Peyer's patch (tissue), 4 donors: ENCODE measurements at regions not wholly inside any gene's neighbourhood (a gene's known extent, or its start where the extent isn't known, plus 50 kb on each side); places are given as distances from the start of the nearest gene placed in this dataset.

ENCODE experiments used
- DNase-seq, 3 donors: peaks; one replicate each; pipeline ENCODE4 v3.0.0-alpha.2; 2017 to 2019
- H3K27ac ChIP-seq, 4 donors: fragments of 200-600 bp; sonication (generic); one replicate each; pipeline ENCODE4 v1.5.1; 2016 to 2019
- H3K27me3 ChIP-seq, 2 donors: fragments of 200-600 bp; sonication (generic); one replicate each; pipeline ENCODE4 v1.5.1; 2019
- H3K36me3 ChIP-seq, 3 donors: fragments of 200-600 bp; sonication (generic); one replicate each; pipeline ENCODE4 v1.5.1; 2016 to 2019
- H3K4me1 ChIP-seq, 4 donors: fragments of 200-600 bp; sonication (generic); one replicate each; pipeline ENCODE4 v1.5.1; 2016 to 2019
- H3K4me3 ChIP-seq, 4 donors: fragments of 200-600 bp; sonication (generic); 1 replicate in 3 of 4; 2 replicates in 1 of 4; pipeline ENCODE4 v1.5.1; 2016 to 2019; ENCODE audit warnings: mild to moderate bottlenecking in 1 of 4
- H3K9me3 ChIP-seq, 4 donors: fragments of 200-600 bp; sonication (generic); one replicate each; pipeline ENCODE4 v1.5.1; 2016 to 2019; ENCODE audit warnings: mild to moderate bottlenecking in 1 of 4
- POLR2A ChIP-seq, 2 donors: fragments of 450-650 bp; IDR thresholded peaks; one replicate each; pipeline ENCODE4 v1.5.1; 2017; ENCODE audit warnings: antibody characterized with exemption in 2 of 2, mild to moderate bottlenecking in 2 of 2, moderate library complexity in 2 of 2
- TF ChIP-seq, protein P1 (sequence below), 6 experiments: fragments of 450-650 bp in 4 of 6; fragments of 200-600 bp in 2 of 6; sonication (generic) in 1 of 6; IDR thresholded peaks; one replicate each; pipeline ENCODE4 v1.5.1; 2017 to 2019; ENCODE audit warnings: antibody characterized with exemption in 6 of 6, mild to moderate bottlenecking in 3 of 6, moderate library complexity in 1 of 6

DNA sequence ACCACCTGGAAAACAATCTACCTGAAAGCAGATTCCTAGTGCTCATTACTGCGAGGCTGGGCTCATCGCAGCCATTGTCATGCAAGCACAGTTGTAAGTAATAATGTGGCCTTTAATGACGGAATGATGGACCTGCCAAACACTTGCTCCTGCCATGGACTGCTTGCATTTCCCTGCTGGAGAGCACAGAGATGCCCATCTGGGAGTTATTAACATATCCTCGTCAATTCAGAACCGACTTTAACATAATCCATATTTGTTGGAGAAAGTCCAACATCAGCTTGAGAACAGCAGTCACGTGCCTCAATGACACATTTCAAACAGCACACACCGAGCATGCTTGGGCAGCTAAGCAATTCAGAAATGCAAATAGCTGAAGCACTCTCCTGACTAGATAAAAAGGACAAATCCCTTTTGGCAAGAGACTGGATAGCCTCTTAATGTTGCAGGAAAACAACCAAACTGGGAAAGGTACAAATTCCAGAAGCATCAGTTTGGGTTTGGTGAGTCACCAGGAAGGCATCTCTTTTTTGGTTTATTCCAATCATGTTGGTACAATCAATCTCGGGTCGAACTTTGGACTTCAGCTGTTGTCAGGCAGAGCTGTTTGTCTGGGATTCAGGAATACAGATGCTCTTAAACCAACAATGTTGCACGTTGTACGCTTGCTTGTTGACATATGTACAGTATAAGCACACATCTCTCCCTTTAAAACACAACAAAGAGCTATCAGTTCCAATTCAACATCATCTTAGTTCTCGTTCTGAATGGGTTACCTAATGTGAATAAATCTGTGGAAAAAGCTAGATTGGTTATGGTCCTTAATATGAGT lies 395.8 kb downstream of the LNPK start:
- H3K4me3 ChIP-seq: no peak overlapping the region

DNA sequence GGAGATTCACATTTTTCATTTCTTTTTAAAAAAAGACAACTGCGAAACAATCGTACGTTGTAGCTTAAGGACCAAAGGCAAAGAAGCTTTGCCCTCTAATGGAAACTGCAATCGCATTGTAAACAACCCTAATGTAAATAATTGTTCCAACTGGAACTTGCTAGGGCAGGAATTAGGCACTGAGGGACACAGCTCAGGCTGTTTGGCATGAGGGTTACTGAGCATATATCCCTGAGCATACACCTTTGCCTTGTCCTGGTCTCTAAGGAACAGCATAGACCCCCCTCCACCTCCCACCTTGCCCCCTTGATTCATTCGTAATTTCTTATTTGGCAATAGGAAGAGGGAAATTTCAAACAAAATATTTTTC lies 396.4 kb downstream of the LNPK start:
- Histone ChIP-seq H3K27ac (no peak overlapping the region), H3K27me3 (no peaks in the 10 kb centered on the region), H3K4me3 (no peak overlapping the region), H3K36me3 (no peaks in the 10 kb centered on the region), H3K4me1 (no peaks in the 10 kb centered on the region), H3K9me3 (no peaks in the 10 kb centered on the region)
- TF ChIP-seq, protein P1, sequence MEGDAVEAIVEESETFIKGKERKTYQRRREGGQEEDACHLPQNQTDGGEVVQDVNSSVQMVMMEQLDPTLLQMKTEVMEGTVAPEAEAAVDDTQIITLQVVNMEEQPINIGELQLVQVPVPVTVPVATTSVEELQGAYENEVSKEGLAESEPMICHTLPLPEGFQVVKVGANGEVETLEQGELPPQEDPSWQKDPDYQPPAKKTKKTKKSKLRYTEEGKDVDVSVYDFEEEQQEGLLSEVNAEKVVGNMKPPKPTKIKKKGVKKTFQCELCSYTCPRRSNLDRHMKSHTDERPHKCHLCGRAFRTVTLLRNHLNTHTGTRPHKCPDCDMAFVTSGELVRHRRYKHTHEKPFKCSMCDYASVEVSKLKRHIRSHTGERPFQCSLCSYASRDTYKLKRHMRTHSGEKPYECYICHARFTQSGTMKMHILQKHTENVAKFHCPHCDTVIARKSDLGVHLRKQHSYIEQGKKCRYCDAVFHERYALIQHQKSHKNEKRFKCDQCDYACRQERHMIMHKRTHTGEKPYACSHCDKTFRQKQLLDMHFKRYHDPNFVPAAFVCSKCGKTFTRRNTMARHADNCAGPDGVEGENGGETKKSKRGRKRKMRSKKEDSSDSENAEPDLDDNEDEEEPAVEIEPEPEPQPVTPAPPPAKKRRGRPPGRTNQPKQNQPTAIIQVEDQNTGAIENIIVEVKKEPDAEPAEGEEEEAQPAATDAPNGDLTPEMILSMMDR (IDR thresholded peaks at IDR 0.05): no peak
- no peak for TF ChIP-seq POLR2A (IDR thresholded peaks at IDR 0.05)
- DNase-seq: no peak

More for the DNA sequence above, 395.8 kb downstream of the LNPK start:
- no peaks in the 10 kb centered on the region for H3K27me3 ChIP-seq
- no peaks in the 10 kb centered on the region for H3K36me3 ChIP-seq
- H3K27ac ChIP-seq: no peak overlapping the region
- no peaks in the 10 kb centered on the region for H3K4me1 ChIP-seq
- TF ChIP-seq, protein P1 (IDR thresholded peaks at IDR 0.05): no peak
- TF ChIP-seq POLR2A (IDR thresholded peaks at IDR 0.05): no peak
- H3K9me3 ChIP-seq: no peaks in the 10 kb centered on the region
- no peak for DNase-seq

DNA sequence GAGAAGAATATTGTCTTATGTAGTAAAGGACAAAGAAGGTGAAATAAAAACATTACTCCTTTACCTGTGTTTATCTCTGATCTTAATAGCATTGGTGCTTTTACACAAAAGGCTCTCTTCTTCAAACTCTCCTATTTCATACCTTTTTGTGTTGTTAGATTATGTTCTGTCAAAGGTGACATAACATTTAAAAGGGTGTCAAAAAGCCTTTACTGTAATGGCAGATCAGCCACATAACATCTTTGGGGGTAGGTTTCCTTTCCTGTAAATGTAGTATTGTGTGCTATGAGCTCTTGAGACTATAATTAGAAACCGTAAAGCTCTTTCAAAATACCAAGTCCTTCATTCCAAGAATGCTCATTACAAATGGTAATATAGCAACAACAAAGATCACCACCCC lies 400.1 kb downstream of the LNPK start:
- Histone ChIP-seq H3K4me1 (no peaks in the 10 kb centered on the region), H3K27me3 (no peaks in the 10 kb centered on the region), H3K27ac (no peak overlapping the region), H3K36me3 (no peaks in the 10 kb centered on the region), H3K9me3 (no peaks in the 10 kb centered on the region), H3K4me3 (no peak overlapping the region)
- DNase-seq: no peak
- TF ChIP-seq, protein P1 (IDR thresholded peaks at IDR 0.05): no peak
- TF ChIP-seq POLR2A (IDR thresholded peaks at IDR 0.05): no peak

DNA sequence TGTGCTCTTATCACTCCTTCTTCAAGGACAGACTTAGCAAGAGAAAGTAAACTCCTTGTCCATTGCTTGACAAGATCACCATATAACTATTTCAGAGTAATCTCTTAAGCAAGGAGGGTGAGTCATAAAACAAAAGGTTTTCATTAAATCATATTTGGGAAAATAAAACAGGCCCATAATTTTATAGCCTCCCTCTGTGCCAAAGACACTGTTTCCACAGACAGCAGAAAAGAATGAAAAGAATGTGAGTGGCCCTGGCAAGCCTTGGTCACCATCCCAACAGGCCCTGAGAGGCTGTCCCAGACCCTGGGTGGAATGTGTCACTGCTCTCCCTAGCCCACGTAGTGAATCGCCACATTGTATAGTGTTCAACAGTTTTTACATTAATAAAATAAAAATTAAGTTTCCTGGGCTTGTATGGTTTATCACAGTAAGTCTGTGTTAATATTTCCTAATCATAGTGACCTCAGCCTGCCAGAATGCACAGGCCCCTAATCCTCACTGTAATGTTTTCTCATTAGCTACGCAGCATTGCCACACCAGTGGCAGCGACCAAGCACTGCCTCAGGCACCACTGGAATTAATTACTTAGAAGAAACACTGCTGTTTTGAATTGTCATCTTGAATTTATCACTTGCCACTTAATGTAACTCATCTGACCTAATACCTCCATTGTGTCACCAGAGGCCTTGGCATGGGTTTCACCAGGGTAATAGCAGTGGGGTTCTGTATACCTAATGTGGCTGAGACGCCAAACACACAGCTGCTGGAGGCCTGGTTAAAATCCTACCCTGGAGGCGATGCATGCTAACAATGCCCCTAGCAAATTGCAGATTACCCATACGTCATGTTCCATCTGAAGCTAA lies 401.9 kb downstream of the LNPK start:
- Histone ChIP-seq H3K27me3 (no peaks in the 10 kb centered on the region), H3K4me3 (no peak overlapping the region), H3K9me3 (no peaks in the 10 kb centered on the region), H3K4me1 (no peaks in the 10 kb centered on the region), H3K27ac (no peak overlapping the region), H3K36me3 (no peaks in the 10 kb centered on the region)
- DNase-seq: no peak
- TF ChIP-seq POLR2A (IDR thresholded peaks at IDR 0.05): no peak
- TF ChIP-seq, protein P1 (IDR thresholded peaks at IDR 0.05): no peak

DNA sequence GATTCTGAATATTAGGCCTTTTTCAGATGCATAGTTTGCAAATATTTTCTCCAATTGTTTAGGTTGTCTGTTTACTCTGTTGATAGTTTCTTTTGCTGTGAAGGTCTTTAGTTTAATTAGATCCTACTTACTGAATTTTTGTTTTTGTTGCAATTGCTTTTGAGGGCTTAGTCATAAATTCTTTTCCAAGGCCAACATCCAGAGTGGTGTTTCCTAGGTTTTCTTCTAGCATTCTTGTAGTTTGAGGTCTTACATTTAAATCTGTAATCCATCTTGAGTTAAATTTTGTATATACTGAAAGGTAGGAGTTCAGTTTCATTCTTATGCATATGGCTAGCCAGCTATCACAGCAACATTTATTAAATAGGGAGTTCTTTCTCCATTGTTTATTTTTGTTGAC lies 404.8 kb downstream of the LNPK start:
- Histone ChIP-seq H3K4me1 (no peaks in the 10 kb centered on the region), H3K27me3 (no peaks in the 10 kb centered on the region), H3K9me3 (no peaks in the 10 kb centered on the region), H3K27ac (no peak overlapping the region), H3K36me3 (no peaks in the 10 kb centered on the region), H3K4me3 (no peak overlapping the region)
- no peak for TF ChIP-seq POLR2A (IDR thresholded peaks at IDR 0.05)
- TF ChIP-seq, protein P1 (IDR thresholded peaks at IDR 0.05): no peak
- no peak for DNase-seq
